ENCODE measurements at regions not wholly inside any gene's neighbourhood (a gene's known extent, or its start where the extent isn't known, plus 50 kb on each side); places are given as distances from the start of the nearest gene placed in this dataset.

DNA sequence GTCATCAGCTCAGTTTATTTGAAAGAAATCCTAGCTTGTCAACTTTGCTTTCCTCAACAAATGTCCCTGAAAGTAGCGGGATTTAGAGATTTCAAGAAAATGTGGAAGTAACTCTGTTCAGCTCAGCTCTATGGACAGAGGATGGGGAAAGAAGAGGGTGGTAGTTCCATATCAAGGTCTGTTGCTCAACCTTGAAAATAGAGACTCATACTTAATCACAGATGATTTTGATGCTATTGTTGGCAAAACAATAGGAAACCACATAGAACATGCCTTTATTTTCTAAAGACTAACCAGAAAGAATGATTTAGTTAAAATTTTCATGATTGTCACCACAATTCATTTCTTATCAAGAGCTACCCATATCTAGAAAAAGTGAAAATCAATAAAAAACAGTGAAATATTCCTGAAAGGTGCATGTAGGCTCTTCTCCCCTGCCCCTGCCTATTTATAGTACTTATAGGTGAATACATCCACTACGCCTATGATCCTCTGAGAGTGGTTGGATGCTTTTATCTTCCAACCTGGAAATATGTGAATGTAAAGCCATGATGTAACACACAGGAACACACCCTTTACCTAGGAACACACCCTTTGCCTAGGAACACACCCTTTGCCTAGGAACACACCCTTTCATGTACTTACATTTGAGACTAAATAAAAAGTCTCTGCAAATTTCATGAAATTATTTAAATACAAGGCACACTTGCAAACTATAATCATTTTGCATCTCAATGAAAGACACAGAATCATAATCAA lies 65.8 kb downstream of the ETAA1 start:
- DNase-seq (ENCODE audit: insufficient read length, low spot score), result no peak
- FAIRE-seq, result no peak

DNA sequence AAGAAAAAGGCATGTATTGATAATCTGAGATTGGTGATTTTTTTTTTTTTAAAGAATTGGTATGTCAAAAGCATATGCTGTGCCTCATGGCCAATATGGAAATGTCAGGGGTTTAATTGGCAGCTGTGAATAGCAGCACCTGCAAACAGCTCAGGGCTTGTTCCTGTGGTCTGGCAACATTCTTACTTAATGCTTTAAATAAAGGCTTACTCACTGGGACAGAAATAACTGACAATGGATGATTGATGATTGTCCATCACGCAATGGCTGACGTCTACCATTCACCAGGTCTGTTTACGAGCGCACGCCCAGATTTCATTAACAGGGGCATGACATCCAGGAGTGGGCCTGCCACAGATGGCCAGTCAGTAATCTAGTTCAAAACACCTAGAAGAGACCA lies 66.7 kb downstream of the ETAA1 start:
- FAIRE-seq (no peak), DNase-seq (ENCODE audit: insufficient read length, low spot score) (no peak)

DNA sequence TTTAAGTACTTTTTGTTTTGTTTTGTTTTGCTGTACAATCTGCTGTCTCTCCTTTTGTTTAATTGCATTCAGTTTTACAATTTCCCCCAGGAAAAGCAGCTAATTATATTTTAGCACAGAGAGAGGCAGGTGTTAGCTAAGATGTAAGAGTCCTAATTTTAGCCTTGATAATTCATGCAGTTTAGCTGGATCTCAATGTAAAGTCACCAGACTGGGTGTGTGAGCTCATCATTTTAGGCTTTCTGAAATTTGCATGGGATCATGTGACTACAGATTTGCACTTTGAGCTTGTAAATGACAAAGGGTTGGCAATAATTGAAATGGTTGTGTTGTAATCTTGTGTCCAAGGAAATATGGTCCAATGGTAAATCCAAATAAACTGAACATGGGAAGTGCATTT lies 68.5 kb downstream of the ETAA1 start:
- FAIRE-seq, result no peak
- DNase-seq (ENCODE audit: insufficient read length, low spot score), result no peak

DNA sequence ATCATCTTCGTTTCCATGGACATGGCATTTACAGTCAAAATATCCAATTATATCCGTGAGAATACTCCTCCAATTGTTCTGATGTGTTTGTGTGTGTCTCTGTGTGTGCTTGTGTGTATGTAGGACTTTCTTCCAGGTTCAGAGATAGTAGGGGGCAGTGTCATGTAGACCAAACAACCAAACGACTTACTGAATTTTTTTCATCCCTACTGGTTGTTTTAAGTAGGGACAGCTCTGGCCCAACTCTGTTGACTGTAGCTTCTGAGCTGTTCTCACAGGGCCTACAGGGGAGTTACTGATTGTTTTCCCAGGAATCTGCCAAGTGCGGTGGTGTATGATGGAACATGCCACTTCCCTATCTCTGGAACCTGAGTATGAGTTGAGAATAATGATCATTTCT lies 69.6 kb downstream of the ETAA1 start:
- no peak for DNase-seq (ENCODE audit: insufficient read length, low spot score)
- no peak for FAIRE-seq

DNA sequence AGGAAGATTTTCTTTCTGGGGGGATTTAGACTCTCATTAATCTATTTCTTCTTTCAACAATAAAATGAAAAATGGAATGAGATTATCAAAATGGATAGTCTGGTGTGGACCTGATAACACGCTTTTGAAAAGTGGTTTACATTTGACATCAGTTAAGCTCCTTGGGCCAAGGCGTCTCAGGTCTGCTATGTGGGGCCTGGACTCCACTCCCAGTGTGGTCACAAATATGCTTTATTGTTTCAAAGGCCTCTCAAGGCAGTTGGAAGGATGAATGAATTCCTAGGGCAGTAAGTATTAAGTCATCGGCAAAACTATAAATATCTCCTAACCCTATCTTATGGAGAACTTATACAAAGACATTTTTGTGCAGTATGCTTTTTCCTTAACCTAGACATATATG lies 74.5 kb downstream of the ETAA1 start:
- FAIRE-seq (no peak), DNase-seq (ENCODE audit: insufficient read length, low spot score) (no peak)

DNA sequence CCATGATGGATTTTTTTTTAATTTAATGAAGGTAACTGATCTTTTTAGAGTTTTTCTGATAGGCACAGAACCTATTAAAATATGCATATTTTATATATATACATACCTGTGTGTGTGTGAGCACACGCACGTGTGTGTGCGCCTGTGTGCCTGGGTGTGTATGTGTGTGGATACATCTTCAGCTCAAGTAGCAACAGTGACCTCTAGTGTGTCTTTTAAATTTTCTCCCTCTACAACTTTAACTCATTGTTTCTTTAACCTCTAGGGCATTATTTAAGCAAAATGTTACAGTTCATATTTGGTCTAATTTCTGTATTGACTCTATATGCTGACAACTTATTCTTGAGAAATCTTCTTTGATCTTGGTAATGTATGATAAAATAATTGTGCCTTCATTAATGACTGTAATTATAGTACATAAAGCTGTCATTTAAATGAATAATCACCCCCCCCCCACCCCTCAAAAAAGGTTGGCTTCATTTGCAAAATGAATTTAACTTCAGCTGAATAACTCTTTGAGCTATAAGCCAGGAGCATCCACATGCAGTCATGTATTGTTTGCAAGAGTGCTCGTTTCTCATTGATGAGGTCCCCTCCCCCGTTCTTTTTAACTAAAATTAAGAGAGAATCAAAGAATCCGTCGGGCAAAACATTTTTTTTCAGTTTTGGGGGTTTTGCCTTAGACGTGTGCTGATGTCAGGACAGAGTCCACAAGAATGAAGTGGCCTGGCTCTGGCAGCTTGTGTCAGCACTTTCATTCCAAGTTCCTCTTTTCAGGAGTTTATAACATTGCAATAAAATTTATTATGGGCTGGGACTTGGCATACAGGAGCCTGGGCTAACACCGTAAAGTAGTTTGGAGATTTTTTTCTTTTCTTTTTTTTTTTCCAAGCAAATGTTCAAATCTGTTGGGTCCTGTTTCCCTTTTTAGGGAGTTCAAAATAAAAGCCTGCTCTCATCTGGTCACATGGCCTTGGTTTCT lies 80.0 kb downstream of the ETAA1 start:
- DNase-seq (ENCODE audit: insufficient read length, low spot score), result no peak
- FAIRE-seq, result no peak

DNA sequence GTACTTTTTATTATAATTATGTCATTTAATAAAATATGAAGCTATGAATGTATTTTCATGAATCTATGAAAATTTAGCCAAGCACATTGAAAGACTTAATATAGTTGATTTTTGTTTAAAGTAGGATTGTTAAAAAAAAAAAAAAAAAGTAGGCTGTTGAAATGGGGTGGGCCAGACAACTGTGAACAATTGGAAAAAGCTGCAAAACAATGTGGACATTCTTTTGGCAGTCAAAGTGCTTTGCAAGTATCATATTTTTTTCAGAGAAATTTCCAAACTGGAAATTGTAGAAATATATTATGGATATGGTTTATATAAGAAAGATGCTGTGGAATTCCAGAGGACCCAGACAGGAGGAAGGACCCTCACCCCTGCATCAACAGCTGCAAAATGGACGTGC lies 82.1 kb downstream of the ETAA1 start:
- no peak for DNase-seq (ENCODE audit: insufficient read length, low spot score)
- FAIRE-seq, result no peak

DNA sequence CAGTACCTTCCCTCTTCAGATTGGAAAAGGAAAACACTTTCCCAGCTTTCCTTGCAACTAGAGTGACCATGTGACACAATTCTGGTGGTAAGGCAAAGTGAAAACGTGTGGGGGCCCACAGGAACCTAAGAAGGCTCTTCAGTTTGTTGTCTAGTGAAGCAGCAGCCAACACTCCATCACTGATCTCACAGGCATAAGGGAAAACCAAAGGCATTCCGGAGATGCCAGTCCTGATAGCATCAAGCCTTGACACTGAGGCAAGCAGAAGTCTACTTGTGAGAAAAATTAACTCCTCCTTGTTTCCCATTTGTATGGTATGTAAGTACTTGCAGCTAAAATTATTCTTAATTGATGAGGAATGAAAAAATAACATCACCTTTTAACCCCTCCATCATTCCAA lies 88.3 kb downstream of the ETAA1 start:
- DNase-seq (ENCODE audit: insufficient read length, low spot score) (no peak), FAIRE-seq (no peak)

DNA sequence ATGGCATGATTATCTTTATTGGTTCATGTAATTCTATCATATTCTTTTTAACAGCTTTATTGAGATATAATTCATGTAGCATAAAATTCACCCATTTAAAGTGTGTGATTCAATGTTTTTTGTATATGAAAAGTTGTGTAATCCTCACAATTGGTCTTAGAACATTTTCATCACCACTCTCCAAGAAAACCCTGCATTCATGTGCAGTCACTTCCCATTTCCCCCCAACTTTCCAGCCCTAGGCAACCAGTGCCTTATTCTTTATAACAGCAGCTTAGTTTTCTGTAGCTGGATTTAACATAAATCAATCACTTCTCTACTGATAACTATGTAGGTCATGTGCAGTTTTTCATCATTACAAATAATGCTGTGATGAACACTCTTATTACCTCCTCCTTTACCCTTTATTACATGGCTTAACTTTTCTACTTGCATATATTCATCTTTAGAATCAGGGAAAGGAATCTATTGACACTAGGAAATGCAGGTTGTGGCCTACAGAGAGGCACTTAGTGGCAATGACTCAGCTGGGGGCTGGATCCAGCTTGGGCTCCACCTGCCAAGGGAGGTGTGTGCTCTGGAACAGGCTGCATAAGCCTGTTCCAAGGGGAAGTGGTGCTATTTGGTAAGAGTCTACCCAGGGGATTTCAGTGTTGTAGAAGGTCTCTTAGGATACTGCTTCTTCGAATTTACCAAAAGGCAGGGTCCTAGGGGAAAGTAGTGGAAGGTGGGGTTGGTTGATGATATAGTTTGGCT lies 89.1 kb downstream of the ETAA1 start:
- no peak for FAIRE-seq
- DNase-seq (ENCODE audit: insufficient read length, low spot score), result no peak

DNA sequence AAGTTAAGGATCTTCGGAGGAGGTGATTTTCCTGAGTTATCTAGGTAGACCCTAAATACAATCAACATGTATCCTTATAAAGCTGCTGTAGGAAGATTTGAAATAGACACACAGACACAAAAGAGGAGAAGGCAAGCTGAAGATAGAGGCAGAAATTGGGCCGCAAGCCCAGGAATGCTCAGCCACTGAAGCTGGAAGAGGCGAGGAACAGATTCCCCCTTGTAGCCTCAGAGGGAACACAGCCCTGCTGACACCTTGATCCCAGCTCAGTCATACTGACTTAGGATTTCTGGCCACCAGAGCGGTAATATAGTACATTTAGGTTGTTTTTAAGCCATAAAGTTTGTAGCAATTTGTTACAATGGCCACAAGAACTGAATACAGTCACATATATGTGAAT lies 90.9 kb downstream of the ETAA1 start:
- no peak for FAIRE-seq
- DNase-seq (ENCODE audit: insufficient read length, low spot score), result no peak

DNA sequence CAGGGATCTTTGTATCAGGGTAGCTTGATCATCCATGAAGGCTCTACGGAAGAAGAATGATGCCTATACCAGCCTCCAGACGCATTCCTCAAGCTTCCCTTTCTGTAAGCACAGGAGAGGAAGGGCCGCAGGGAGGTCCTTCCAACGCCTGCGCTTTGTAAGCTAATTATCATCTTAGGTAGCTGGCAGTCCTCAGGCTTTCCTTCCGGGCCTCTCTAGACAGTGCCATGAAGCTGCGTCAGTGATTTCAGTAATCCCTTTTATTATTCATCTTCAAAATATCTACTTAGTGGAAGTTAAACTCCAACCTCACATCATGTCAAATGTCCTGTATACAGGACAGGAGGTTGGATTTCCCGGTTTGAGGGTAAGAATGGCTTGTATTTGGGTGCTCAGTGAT lies 92.3 kb downstream of the ETAA1 start:
- DNase-seq (ENCODE audit: insufficient read length, low spot score) (no peak), FAIRE-seq (no peak)

DNA sequence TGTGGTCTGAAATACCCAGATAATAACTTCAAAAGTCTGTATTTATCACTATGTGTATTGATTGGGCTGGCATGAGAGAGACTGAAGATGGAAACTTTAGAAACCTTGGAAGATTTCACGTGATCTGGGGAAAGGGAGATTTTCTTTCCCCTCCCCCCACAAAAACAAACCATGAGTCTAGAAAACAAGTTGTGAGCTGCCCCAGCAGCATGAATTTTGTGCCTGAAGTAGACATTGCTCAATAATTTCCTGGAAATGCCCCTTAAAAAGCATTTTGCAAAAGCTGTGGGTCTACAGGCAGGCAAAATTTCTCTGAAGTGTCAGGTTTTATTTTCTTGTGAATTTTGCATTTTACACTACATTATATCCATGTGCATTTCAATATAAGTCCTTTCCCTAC lies 101.8 kb downstream of the ETAA1 start:
- DNase-seq (ENCODE audit: insufficient read length, low spot score), result no peak
- no peak for FAIRE-seq

DNA sequence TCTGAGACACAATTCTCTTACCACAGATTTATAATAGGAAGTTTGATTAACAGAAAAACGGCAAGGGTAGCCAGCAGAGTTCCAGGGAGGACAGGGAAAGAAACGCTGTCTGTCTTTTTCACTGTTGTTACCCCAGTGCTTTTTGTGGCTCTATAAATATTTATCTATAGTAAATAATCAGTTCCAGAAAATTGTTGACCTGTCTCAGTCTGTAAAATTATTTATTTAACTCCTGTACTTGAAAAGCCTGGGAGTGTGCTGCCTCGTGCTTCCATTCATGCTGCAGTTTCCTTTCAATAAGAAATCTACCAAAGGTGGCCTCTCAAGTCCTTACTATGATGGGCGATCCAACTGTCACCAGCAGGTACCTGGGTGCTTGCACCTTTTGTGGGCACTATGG lies 102.9 kb downstream of the ETAA1 start:
- no peak for FAIRE-seq
- DNase-seq (ENCODE audit: insufficient read length, low spot score), result no peak

DNA sequence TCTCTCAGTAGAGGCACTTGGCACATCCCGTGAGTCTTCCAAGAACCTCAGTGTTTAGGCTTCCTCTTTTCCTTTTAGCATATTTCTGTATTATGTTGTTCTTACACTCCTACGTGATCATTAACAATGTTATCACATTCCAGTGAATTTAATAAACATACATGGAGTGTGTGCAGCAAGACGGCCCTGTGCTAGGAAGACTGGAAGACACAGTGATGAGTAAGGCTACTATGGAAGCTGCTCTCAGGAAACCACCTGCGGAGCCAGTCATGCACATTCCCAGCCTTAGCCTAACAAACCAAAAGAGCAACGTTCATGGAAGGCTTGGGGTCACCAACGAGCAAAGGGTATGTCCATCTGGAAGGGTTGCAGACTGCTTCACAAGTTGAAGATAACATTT lies 103.4 kb downstream of the ETAA1 start:
- FAIRE-seq, result no peak
- DNase-seq (ENCODE audit: insufficient read length, low spot score), result no peak

DNA sequence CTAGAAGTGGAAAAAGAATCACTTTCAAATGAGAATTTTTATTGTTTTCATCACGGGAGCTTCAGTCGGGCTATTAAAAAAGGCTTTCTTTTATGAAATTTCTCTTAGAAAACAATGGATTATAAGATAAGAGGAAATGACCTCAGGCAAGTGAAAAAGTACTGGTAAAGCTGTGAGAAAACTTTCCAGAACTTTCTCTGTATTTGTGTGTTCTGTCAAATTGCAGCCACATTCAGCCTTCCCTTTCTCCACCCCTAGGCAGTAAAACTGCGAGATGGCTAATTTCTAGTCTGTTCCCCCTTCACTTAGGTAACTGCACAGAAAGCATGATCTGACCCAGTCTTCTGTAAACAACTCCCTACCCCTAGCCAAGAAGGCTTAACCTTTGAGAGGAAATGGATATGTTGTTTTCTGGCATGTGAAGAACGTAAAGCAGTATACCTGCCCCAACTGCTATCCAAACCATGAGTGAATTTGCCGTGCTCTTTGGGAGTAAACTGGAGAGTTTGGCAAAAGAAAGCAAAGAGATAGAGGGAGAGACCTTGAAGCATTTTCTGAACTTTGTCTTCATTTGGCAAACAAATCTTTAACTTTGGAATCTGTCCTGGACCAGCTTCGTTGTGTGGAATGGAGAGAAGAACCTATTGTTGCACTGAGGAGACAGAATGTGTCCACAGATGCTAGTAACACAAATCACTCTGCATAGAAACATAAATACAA lies 105.4 kb downstream of the ETAA1 start:
- no peak for DNase-seq (ENCODE audit: insufficient read length, low spot score)
- FAIRE-seq, result no peak

DNA sequence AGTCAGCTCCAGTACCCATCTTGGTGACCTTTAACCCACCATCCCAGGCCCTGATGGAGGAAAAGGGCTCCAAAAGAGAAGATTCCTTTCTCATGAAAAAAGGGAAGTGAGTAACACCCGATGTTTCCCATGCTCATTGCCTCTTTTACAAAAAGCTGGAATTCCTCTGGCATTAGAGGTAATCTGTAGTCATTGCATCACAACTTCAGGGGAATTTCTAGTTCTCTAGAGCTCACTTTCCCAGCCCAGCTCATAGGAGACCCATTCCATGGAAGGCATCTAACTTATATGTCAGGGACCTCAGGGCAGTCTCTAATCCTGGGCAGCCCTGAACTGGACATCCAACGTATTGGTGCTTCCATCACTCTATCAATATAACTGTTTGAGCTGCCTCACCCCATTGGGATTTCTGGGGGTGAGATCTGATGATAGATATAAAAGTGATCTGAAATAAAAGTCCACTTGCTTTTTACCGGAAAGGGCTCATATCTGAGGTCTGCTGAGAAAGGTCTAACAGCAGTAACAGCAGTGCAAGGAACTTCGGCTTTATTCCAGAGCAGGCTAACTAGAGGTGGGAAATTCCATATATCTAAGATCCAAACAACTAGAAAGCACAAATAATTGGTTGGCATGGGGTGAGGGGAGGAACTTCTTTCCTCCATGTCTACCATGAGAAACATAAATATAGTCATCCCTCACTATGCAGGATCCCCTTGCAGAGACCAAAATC lies 106.1 kb downstream of the ETAA1 start:
- FAIRE-seq, result no peak
- no peak for DNase-seq (ENCODE audit: insufficient read length, low spot score)

DNA sequence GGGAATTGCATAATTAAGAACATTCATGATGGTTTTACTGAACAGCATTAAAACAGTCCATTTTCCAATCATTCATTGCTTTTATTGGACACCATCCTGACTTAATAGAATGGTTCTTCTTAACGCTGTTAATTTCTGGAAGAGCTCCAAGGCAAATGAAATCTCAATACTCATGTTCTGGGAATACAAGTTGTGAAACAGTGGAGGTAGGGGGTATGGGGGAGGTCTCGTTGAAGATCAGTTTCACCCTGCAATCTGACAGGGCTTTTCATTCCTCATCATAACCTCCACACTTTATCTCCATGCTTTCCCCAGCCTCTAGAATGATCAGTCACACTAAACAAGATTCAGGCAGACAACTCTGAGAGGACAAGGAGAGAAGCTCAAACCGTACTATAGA lies 113.6 kb downstream of the ETAA1 start:
- no peak for DNase-seq (ENCODE audit: insufficient read length, low spot score)
- no peak for FAIRE-seq

DNA sequence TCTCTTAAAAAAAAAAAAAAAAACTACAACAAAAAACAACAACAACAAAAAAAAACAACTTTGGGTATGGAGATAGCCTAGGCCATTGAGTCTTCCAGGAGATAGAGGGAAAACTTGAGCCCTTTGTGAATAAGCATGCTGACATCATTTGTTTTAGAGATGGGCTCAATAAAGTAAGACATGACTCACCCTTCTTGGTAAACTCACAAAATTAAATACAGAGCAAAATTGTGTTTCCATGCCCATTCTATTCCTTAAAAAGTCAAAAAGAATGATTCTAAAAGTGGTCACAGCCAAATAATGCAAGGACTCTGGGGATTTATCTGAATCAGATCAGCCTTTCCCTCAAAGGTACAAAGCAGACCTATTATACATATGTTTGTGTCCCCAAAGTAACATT lies 117.4 kb downstream of the ETAA1 start:
- no peak for DNase-seq (ENCODE audit: insufficient read length, low spot score)
- FAIRE-seq, result no peak

DNA sequence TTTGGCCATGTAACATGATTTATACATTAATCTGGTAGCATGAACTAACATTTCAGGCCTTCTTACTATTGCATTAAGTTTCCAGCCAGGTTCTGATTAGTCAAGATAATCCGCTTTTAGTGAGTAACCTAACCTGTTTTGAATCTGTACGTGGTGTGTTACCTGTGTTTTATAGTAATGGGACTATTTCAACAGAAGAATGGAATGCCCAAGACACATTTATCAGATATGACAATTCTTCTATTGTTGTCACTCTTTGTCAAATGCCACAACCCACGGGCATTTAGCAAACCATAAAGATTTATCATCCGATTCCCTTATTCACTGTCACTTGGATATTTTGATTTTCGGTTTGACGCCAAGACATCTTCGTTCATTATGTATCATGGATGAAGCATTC lies 117.9 kb downstream of the ETAA1 start:
- DNase-seq (ENCODE audit: insufficient read length, low spot score), result no peak
- no peak for FAIRE-seq

DNA sequence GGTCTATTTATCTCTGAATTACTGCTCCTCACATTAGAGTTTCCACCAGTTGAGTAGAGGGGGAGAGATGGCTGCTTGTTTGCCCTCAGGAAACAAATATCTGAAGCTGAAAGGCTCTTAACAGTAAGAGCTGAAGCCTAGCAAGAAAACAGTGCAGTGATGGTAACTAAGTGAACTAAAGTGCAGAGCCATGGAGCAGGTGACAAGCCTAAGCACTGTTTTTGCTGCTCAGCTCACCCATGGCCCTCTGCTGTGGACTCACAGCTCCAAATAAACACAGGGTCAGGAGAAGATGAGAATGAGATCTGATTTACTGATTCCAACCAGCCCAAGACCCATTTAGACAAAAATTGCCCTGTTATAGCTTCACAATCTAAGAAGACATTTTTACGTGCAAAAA lies 118.4 kb downstream of the ETAA1 start:
- FAIRE-seq, result no peak
- DNase-seq (ENCODE audit: insufficient read length, low spot score), result no peak
